Mesenchymal stem cell (in vitro differentiated cells and primary cell): ENCODE measurements at regions not wholly inside any gene's neighbourhood (a gene's known extent, or its start where the extent isn't known, plus 50 kb on each side); places are given as distances from the start of the nearest gene placed in this dataset.
A peak's percentile ranks its signal among the peaks of the same experiment; 100 is the strongest.

Experiments
- DNase-seq: peaks from one replicate; pipeline ENCODE4 v3.0.0-alpha.2; 2013
- H2AFZ ChIP-seq: one replicate; pipeline ENCODE4 v1.6.1; 2013; ENCODE audit warnings: low read depth, mild to moderate bottlenecking, control low read depth, inconsistent platforms, low read length, moderate library complexity
- H2AK5ac ChIP-seq: 2 replicates; pipeline ENCODE4 v1.6.1; 2013; ENCODE audit warnings: low read length, moderate library complexity, mild to moderate bottlenecking, inconsistent platforms; ENCODE audit not compliant: severe bottlenecking
- H2BK120ac ChIP-seq: one replicate; pipeline ENCODE4 v1.6.1; 2013; ENCODE audit warnings: low read depth, mild to moderate bottlenecking, inconsistent platforms, low read length, moderate library complexity
- H2BK12ac ChIP-seq, 2 experiments: one replicate each; pipeline ENCODE4 v1.6.1; 2013; ENCODE audit warnings: inconsistent platforms in 2 of 2, low read length in 2 of 2, mild to moderate bottlenecking in 2 of 2, moderate library complexity in 2 of 2, control low read depth in 1 of 2
- H2BK15ac ChIP-seq: one replicate; pipeline ENCODE4 v1.6.1; 2013; ENCODE audit warnings: mild to moderate bottlenecking, low read depth, inconsistent platforms; ENCODE audit not compliant: poor library complexity, severe bottlenecking
- H2BK5ac ChIP-seq: 2 replicates; pipeline ENCODE4 v1.6.1; 2013; ENCODE audit warnings: low read depth, mild to moderate bottlenecking, low read length, control low read depth, inconsistent platforms; ENCODE audit not compliant: poor library complexity, severe bottlenecking
- H3K14ac ChIP-seq, 2 experiments: one replicate each; pipeline ENCODE4 v1.6.1; 2013; ENCODE audit warnings: inconsistent platforms in 2 of 2, low read length in 2 of 2, control low read depth in 1 of 2, mild to moderate bottlenecking in 1 of 2, moderate library complexity in 1 of 2
- H3K18ac ChIP-seq, 2 experiments: one replicate each; pipeline ENCODE4 v1.6.1; 2013; ENCODE audit warnings: inconsistent platforms in 2 of 2, low read length in 2 of 2, control low read depth in 1 of 2, low read depth in 1 of 2, mild to moderate bottlenecking in 1 of 2
- H3K23ac ChIP-seq, 2 experiments: one replicate each; pipeline ENCODE4 v1.6.1; 2013; ENCODE audit warnings: inconsistent platforms in 2 of 2, low read length in 2 of 2, mild to moderate bottlenecking in 2 of 2, moderate library complexity in 2 of 2, control low read depth in 1 of 2
- H3K27ac ChIP-seq: 2 replicates; pipeline ENCODE4 v1.5.1; 2013; ENCODE audit warnings: mild to moderate bottlenecking, moderate library complexity, low read length, control low read depth, inconsistent platforms; ENCODE audit not compliant: poor library complexity, severe bottlenecking
- H3K27me3 ChIP-seq, 2 experiments: 2 replicates each; pipeline versions ENCODE4 v1.6.1 to v1.7.0; 2013; ENCODE audit warnings: low read length in 2 of 2, mild to moderate bottlenecking in 2 of 2, moderate library complexity in 2 of 2, control low read depth in 1 of 2, inconsistent platforms in 1 of 2; ENCODE audit not compliant: control insufficient read depth in 1 of 2, insufficient read depth in 1 of 2
- H3K36me3 ChIP-seq, 2 experiments: 2 replicates each; pipeline versions ENCODE4 v1.6.1 to v1.7.0; 2013; ENCODE audit warnings: low read length in 2 of 2, control low read depth in 1 of 2, inconsistent platforms in 1 of 2, low read depth in 1 of 2, mild to moderate bottlenecking in 1 of 2; ENCODE audit not compliant: insufficient read depth in 2 of 2, control insufficient read depth in 1 of 2
- H3K4ac ChIP-seq, 2 experiments: one replicate each; pipeline ENCODE4 v1.6.1; 2013; ENCODE audit warnings: inconsistent platforms in 2 of 2, low read length in 2 of 2, mild to moderate bottlenecking in 2 of 2, moderate library complexity in 2 of 2, control low read depth in 1 of 2, low read depth in 1 of 2
- H3K4me1 ChIP-seq: 2 replicates; pipeline ENCODE4 v1.6.1; 2013; ENCODE audit warnings: low read depth, low read length, control low read depth; ENCODE audit not compliant: control insufficient read depth, insufficient read depth
- H3K4me2 ChIP-seq: 2 replicates; pipeline ENCODE4 v1.6.1; 2013; ENCODE audit warnings: low read length, mild to moderate bottlenecking, inconsistent platforms; ENCODE audit not compliant: poor library complexity, severe bottlenecking
- H3K4me3 ChIP-seq, 2 experiments: 2 replicates each; pipeline versions ENCODE4 v1.5.1 to v1.7.0; 2013; ENCODE audit warnings: low read length in 2 of 2, mild to moderate bottlenecking in 2 of 2, control low read depth in 1 of 2, low read depth in 1 of 2; ENCODE audit not compliant: insufficient read depth in 1 of 2
- H3K79me1 ChIP-seq: replicated peaks from 2 replicates; pipeline ENCODE4 v1.6.1; 2013; ENCODE audit warnings: mild to moderate bottlenecking, control low read depth, low read length, inconsistent platforms; ENCODE audit not compliant: poor library complexity, severe bottlenecking
- H3K9ac ChIP-seq: 2 replicates; pipeline ENCODE4 v1.7.0; 2013; ENCODE audit warnings: mild to moderate bottlenecking, low read length, moderate library complexity
- H3K9me3 ChIP-seq: 2 replicates; pipeline ENCODE4 v1.7.0; 2013; ENCODE audit warnings: mild to moderate bottlenecking, low read length; ENCODE audit not compliant: control insufficient read depth
- H4K8ac ChIP-seq: one replicate; pipeline ENCODE4 v1.6.1; 2013; ENCODE audit warnings: inconsistent platforms, mild to moderate bottlenecking, low read length, moderate library complexity
- H4K91ac ChIP-seq: one replicate; pipeline ENCODE4 v1.6.1; 2013; ENCODE audit warnings: mild to moderate bottlenecking, low read length, inconsistent platforms
- WGBS: methylation state at CpG from one replicate; pipeline ENCODE4 v1.1.7; 2013; ENCODE audit warnings: mixed read lengths; 5-methylcytosine and 5-hydroxymethylcytosine counted together

GRCh38 chr14:65269732-65270131 lies 142.8 kb upstream of the FUT8 start:
- H3K4ac ChIP-seq = no peak overlapping the region
- no peak overlapping the region for H3K9ac ChIP-seq
- 91% methylated on average over 1 of the region's 1 CpG for whole genome bisulfite sequencing
- H3K79me1 ChIP-seq = no peaks in the 10 kb centered on the region
- H3K18ac ChIP-seq = no peak overlapping the region
- H3K23ac ChIP-seq = no peak overlapping the region
- H4K91ac ChIP-seq = no peak overlapping the region
- no peaks in the 10 kb centered on the region for H3K36me3 ChIP-seq
- H2AK5ac ChIP-seq = no peak overlapping the region
- H3K14ac ChIP-seq = no peak overlapping the region
- H2AFZ ChIP-seq = no peak overlapping the region
- no peak overlapping the region for H2BK120ac ChIP-seq
- no peaks in the 10 kb centered on the region for H3K4me1 ChIP-seq
- no peak for DNase-seq
- no peak overlapping the region for H4K8ac ChIP-seq
- no peak overlapping the region for H2BK12ac ChIP-seq
- no peaks in the 10 kb centered on the region for H3K9me3 ChIP-seq
- no peak overlapping the region for H3K4me2 ChIP-seq
- no peak overlapping the region for H3K4me3 ChIP-seq
- H2BK15ac ChIP-seq = no peak overlapping the region
- H3K27ac ChIP-seq = no peak overlapping the region
- H3K27me3 ChIP-seq = no peaks in the 10 kb centered on the region
- no peak overlapping the region for H2BK5ac ChIP-seq

- no peaks in the 10 kb centered on the region for H3K79me1 ChIP-seq
- no peak overlapping the region for H3K9ac ChIP-seq
- no peak overlapping the region for H3K4me2 ChIP-seq
- no peak overlapping the region for H3K18ac ChIP-seq
- no peak overlapping the region for H3K4ac ChIP-seq
- H3K27ac ChIP-seq = no peak overlapping the region
- no peak overlapping the region for H4K91ac ChIP-seq
- H3K4me1 ChIP-seq = no peaks in the 10 kb centered on the region
- no peak overlapping the region for H2BK120ac ChIP-seq
- no peak overlapping the region for H2BK15ac ChIP-seq
- H4K8ac ChIP-seq = no peak overlapping the region
- H2BK12ac ChIP-seq = no peak overlapping the region
- no peak overlapping the region for H3K23ac ChIP-seq
- no peak overlapping the region for H2BK5ac ChIP-seq
- H2AFZ ChIP-seq = no peak overlapping the region
- H3K14ac ChIP-seq = no peak overlapping the region
- H3K9me3 ChIP-seq = no peaks in the 10 kb centered on the region
- no peaks in the 10 kb centered on the region for H3K27me3 ChIP-seq
- WGBS = 90% methylated on average over 4 of the region's 4 CpGs
- DNase-seq = peak; percentile 24
- H2AK5ac ChIP-seq = no peak overlapping the region
- no peak overlapping the region for H3K4me3 ChIP-seq
- H3K36me3 ChIP-seq = peaks cover 0 to 8% of the 10 kb centered on the region in 2 experiments
Measured at GRCh38 chr14:65277027-65277426, 135.5 kb upstream of the FUT8 start.

GRCh38 chr14:65277580-65278270 lies 134.8 kb upstream of the FUT8 start:
- Histone ChIP-seq H2BK120ac (no peak overlapping the region), H3K9me3 (no peaks in the 10 kb centered on the region), H3K14ac (no peak overlapping the region), H4K8ac (no peak overlapping the region), H2BK15ac (no peak overlapping the region), H3K4me2 (no peak overlapping the region), H2AK5ac (no peak overlapping the region), H3K4ac (no peak overlapping the region), H3K36me3 (peaks cover 0 to 8% of the 10 kb centered on the region in 2 experiments), H4K91ac (no peak overlapping the region), H2BK12ac (no peak overlapping the region), H3K27me3 (no peaks in the 10 kb centered on the region), H2BK5ac (no peak overlapping the region), H3K4me1 (peaks cover 2% of the 10 kb centered on the region), H3K18ac (no peak overlapping the region), H2AFZ (no peak overlapping the region), H3K23ac (no peak overlapping the region), H3K79me1 (no peaks in the 10 kb centered on the region), H3K27ac (no peak overlapping the region), H3K4me3 (no peak overlapping the region), H3K9ac (no peak overlapping the region)
- no peak for DNase-seq
- 89% methylated on average over 2 of the region's 6 CpGs for WGBS

- H2AFZ ChIP-seq = no peak overlapping the region
- H2BK12ac ChIP-seq = no peak overlapping the region
- H3K18ac ChIP-seq = no peak overlapping the region
- H2BK120ac ChIP-seq = no peak overlapping the region
- no peak overlapping the region for H3K9ac ChIP-seq
- no peak overlapping the region for H3K4me3 ChIP-seq
- no peak overlapping the region for H4K8ac ChIP-seq
- no peak overlapping the region for H2BK15ac ChIP-seq
- H3K23ac ChIP-seq = no peak overlapping the region
- H3K27me3 ChIP-seq = no peaks in the 10 kb centered on the region
- WGBS = 92% methylated on average over 3 of the region's 4 CpGs
- H3K4ac ChIP-seq = no peak overlapping the region
- no peak overlapping the region for H3K27ac ChIP-seq
- no peaks in the 10 kb centered on the region for H3K79me1 ChIP-seq
- H3K9me3 ChIP-seq = no peaks in the 10 kb centered on the region
- H4K91ac ChIP-seq = no peak overlapping the region
- no peak overlapping the region for H3K4me2 ChIP-seq
- H3K14ac ChIP-seq = no peak overlapping the region
- H2BK5ac ChIP-seq = no peak overlapping the region
- peaks cover 0 to 8% of the 10 kb centered on the region in 2 experiments for H3K36me3 ChIP-seq
- peaks cover 3% of the 10 kb centered on the region for H3K4me1 ChIP-seq
- no peak overlapping the region for H2AK5ac ChIP-seq
- no peak for DNase-seq
Measured at GRCh38 chr14:65278589-65278988, 133.9 kb upstream of the FUT8 start.
